ENCODE measurements at regions not wholly inside any gene's neighbourhood (a gene's known extent, or its start where the extent isn't known, plus 50 kb on each side); places are given as distances from the start of the nearest gene placed in this dataset.

DNA sequence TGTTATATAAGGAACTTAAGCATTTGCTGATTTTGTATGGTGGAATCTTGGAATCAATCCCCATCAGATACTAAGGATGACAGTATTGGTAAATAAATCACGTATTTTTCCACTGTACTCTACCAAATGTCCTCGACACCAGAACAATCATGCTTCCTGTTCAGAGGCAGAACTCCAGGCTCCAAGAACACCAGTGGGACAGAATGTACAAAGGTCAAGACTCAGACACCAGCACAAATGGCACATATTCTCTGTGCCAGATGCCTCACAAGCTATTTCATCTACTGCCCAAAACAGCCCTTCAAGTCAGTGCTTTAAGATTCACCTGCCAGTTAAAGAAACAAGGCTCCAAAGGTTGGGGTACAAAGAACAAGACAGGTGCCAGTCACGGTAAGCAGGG, 420.5 kb downstream of the STK39 start:
- TF ChIP-seq, protein P1, sequence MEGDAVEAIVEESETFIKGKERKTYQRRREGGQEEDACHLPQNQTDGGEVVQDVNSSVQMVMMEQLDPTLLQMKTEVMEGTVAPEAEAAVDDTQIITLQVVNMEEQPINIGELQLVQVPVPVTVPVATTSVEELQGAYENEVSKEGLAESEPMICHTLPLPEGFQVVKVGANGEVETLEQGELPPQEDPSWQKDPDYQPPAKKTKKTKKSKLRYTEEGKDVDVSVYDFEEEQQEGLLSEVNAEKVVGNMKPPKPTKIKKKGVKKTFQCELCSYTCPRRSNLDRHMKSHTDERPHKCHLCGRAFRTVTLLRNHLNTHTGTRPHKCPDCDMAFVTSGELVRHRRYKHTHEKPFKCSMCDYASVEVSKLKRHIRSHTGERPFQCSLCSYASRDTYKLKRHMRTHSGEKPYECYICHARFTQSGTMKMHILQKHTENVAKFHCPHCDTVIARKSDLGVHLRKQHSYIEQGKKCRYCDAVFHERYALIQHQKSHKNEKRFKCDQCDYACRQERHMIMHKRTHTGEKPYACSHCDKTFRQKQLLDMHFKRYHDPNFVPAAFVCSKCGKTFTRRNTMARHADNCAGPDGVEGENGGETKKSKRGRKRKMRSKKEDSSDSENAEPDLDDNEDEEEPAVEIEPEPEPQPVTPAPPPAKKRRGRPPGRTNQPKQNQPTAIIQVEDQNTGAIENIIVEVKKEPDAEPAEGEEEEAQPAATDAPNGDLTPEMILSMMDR (IDR thresholded peaks at IDR 0.05): no peak
- no peak for TF ChIP-seq EP300 (IDR thresholded peaks at IDR 0.05)
